Activated naive CD4-positive, alpha-beta T cell treated with anti-CD3 and anti-CD28 coated beads, Interleukin-2, amount 50 U/mL, for 24 hours (primary cell): ENCODE measurements at regions not wholly inside any gene's neighbourhood (a gene's known extent, or its start where the extent isn't known, plus 50 kb on each side); places are given as distances from the start of the nearest gene placed in this dataset.
"Not testable (repeated sequence)": the region's sequence is repeated elsewhere in the genome, so short reads cannot be mapped to it uniquely, and the experiment has no call there.

Source experiments
- H3K27ac Mint-ChIP-seq: one replicate; pipeline ENCODE4 v1.8.0; 2021; ENCODE audit warnings: mild to moderate bottlenecking, mixed read lengths
- H3K27me3 Mint-ChIP-seq: one replicate; pipeline ENCODE4 v1.8.0; 2021; ENCODE audit warnings: mixed read lengths
- H3K36me3 Mint-ChIP-seq: one replicate; pipeline ENCODE4 v1.8.0; 2021; ENCODE audit warnings: mixed read lengths
- H3K4me1 Mint-ChIP-seq: one replicate; pipeline ENCODE4 v1.8.0; 2021; ENCODE audit warnings: mixed read lengths
- H3K4me3 Mint-ChIP-seq: one replicate; pipeline ENCODE4 v1.8.0; 2021; ENCODE audit warnings: mild to moderate bottlenecking, mixed read lengths
- H3K9me3 Mint-ChIP-seq: one replicate; pipeline ENCODE4 v1.8.0; 2021; ENCODE audit warnings: mixed read lengths

- Mint-ChIP-seq H3K27me3 (peaks cover 8% of the 10 kb centered on the region), H3K9me3 (no peaks in the 10 kb centered on the region), H3K4me1 (no peaks in the 10 kb centered on the region), H3K27ac (no peak overlapping the region), H3K36me3 (no peaks in the 10 kb centered on the region), H3K4me3 (no peak overlapping the region)
Observed at GRCh38 chr1:4174291-4175200, 274.5 kb upstream of the C1orf174 start.

GRCh38 chr1:4175566-4176405 lies 275.7 kb upstream of the C1orf174 start:
- no peaks in the 10 kb centered on the region for H3K9me3 Mint-ChIP-seq
- no peak overlapping the region for H3K4me3 Mint-ChIP-seq
- no peaks in the 10 kb centered on the region for H3K36me3 Mint-ChIP-seq
- H3K27ac Mint-ChIP-seq, result no peak overlapping the region
- no peaks in the 10 kb centered on the region for H3K4me1 Mint-ChIP-seq
- H3K27me3 Mint-ChIP-seq, result peaks cover 6% of the 10 kb centered on the region

GRCh38 chr1:4176841-4177240 lies 276.8 kb upstream of the C1orf174 start:
- Mint-ChIP-seq H3K9me3 (no peaks in the 10 kb centered on the region), H3K27me3 (peaks cover 3% of the 10 kb centered on the region), H3K36me3 (no peaks in the 10 kb centered on the region), H3K27ac (no peak overlapping the region), H3K4me1 (no peaks in the 10 kb centered on the region), H3K4me3 (no peak overlapping the region)

DNA sequence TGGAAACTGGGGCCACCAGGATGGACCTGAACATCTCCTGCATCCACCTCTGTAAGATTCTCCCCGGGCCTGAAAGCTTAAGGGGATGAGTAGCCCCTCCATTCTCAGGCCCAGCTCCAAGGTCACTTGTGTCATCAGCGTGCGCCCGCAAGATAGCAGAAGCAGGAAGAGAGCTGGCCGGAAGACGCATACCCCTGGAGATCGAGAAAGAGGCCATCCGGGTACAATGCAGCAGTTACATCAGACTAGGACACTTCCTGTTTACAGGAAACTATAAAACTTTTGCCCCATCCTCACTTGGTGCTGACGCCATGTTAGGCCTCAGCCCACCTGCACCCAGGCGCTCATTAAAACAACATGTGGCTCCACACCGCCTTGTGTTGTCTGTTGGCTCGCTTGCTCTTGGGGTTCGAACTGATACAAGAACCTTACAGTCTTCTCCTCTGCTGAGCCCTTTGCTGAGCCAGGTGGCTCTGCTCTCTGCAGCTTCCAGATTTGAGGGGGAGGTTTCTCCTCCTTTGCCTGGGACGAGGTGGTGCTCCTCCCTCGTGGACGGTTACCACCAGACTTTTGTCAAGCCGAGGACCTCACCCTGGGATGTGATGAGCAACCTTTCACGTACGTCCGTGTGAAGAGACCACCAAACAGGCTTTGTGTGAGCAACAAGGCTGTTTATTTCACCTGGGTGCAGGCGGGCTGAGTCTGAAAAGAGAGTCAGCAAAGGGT lies 277.5 kb upstream of the C1orf174 start:
- Mint-ChIP-seq H3K36me3 (no peaks in the 10 kb centered on the region), H3K4me1 (no peaks in the 10 kb centered on the region), H3K27ac (no peak overlapping the region), H3K9me3 (no peaks in the 10 kb centered on the region), H3K27me3 (peaks cover 3% of the 10 kb centered on the region), H3K4me3 (no peak overlapping the region)

DNA sequence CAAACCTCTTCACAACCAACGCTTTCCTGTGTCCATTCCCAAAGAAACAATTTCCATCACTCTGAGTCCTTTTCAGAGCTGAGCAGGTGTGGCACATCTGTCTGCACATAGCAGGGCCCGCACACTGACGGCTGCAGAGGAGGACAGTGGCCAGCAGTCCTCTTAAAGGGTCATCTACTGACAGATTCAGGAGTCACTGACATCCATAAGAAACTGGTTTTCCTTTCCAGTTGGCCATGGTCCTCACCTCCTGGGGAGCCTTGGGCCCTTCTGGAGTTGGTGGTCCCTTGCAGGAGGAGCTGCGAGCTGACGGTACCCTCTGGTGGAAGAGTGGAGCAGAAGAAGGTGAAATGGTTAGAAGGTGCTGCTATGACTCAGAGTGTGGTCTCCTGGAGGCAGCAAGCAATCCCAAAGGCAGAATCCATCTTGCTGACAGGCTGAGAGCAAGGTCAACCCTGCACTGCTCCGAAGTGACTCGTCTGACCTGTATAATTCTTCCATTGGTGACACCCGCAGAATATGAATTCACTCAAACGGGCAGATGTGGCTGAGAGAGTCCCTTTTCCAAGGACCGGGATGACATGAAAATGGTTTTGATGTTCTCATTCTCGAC lies 278.5 kb upstream of the C1orf174 start:
- H3K4me3 Mint-ChIP-seq, result no peak overlapping the region
- no peaks in the 10 kb centered on the region for H3K9me3 Mint-ChIP-seq
- H3K27me3 Mint-ChIP-seq, result peaks cover 3% of the 10 kb centered on the region
- H3K27ac Mint-ChIP-seq, result no peak overlapping the region
- no peaks in the 10 kb centered on the region for H3K36me3 Mint-ChIP-seq
- no peaks in the 10 kb centered on the region for H3K4me1 Mint-ChIP-seq

- Mint-ChIP-seq H3K27me3 (no peaks in the 10 kb centered on the region), H3K4me1 (no peaks in the 10 kb centered on the region), H3K4me3 (no peak overlapping the region), H3K36me3 (no peaks in the 10 kb centered on the region), H3K9me3 (no peaks in the 10 kb centered on the region), H3K27ac (no peak overlapping the region)
Observed at GRCh38 chr1:4179914-4180735, 280.1 kb upstream of the C1orf174 start.

GRCh38 chr1:4186486-4186885 lies 286.4 kb upstream of the C1orf174 start:
- not testable (repeated sequence) for H3K27ac Mint-ChIP-seq, H3K27me3 Mint-ChIP-seq, H3K36me3 Mint-ChIP-seq, H3K4me3 Mint-ChIP-seq, H3K4me1 Mint-ChIP-seq, H3K9me3 Mint-ChIP-seq

GRCh38 chr1:4203501-4203900 lies 303.4 kb upstream of the C1orf174 start:
- Mint-ChIP-seq H3K27ac (no peak overlapping the region), H3K36me3 (no peaks in the 10 kb centered on the region), H3K4me1 (no peaks in the 10 kb centered on the region), H3K9me3 (peaks cover 8% of the 10 kb centered on the region), H3K27me3 (peaks cover 3% of the 10 kb centered on the region), H3K4me3 (no peak overlapping the region)

GRCh38 chr1:4207183-4207582 lies 307.1 kb upstream of the C1orf174 start:
- H3K9me3 Mint-ChIP-seq, result peaks cover under 1% of the 10 kb centered on the region
- H3K27me3 Mint-ChIP-seq, result peaks cover 4% of the 10 kb centered on the region
- H3K27ac Mint-ChIP-seq, result no peak overlapping the region
- H3K4me3 Mint-ChIP-seq, result no peak overlapping the region
- H3K4me1 Mint-ChIP-seq, result no peaks in the 10 kb centered on the region
- H3K36me3 Mint-ChIP-seq, result no peaks in the 10 kb centered on the region

- Mint-ChIP-seq H3K9me3 (no peaks in the 10 kb centered on the region), H3K4me3 (no peak overlapping the region), H3K36me3 (no peaks in the 10 kb centered on the region), H3K27ac (no peak overlapping the region), H3K27me3 (peaks cover 4% of the 10 kb centered on the region), H3K4me1 (no peaks in the 10 kb centered on the region)
Observed at GRCh38 chr1:4207842-4208692, 308.0 kb upstream of the C1orf174 start.

GRCh38 chr1:4210043-4210442 lies 310.0 kb upstream of the C1orf174 start:
- Mint-ChIP-seq H3K4me3 (no peak overlapping the region), H3K4me1 (no peaks in the 10 kb centered on the region), H3K27me3 (peaks cover 4% of the 10 kb centered on the region), H3K36me3 (no peaks in the 10 kb centered on the region), H3K9me3 (no peaks in the 10 kb centered on the region), H3K27ac (no peak overlapping the region)

DNA sequence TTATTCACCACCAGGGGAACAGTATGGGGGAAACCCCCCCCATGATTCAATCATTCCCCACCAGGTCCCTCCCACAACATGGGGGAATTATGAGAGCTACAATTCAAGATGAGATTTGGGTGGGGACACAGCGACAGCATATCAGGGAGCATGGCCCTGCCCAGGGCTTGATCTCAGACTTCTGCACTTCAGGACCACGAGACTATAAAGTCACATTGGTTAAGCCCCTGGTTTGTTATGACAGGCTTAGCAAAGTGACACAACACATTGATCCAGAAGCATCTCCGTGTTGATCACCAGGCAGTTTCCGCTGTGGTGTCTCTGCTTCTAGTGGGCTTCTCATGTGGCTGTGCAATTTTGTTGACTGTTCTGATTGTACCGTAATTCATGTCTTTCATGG lies 312.7 kb upstream of the C1orf174 start:
- Mint-ChIP-seq H3K9me3 (no peaks in the 10 kb centered on the region), H3K36me3 (no peaks in the 10 kb centered on the region), H3K27me3 (peaks cover 5% of the 10 kb centered on the region), H3K4me1 (no peaks in the 10 kb centered on the region), H3K4me3 (no peak overlapping the region), H3K27ac (no peak overlapping the region)

- Mint-ChIP-seq H3K4me3 (no peak overlapping the region), H3K27me3 (peaks cover 5% of the 10 kb centered on the region), H3K4me1 (no peaks in the 10 kb centered on the region), H3K27ac (no peak overlapping the region), H3K36me3 (no peaks in the 10 kb centered on the region), H3K9me3 (no peaks in the 10 kb centered on the region)
Observed at GRCh38 chr1:4213366-4213973, 313.4 kb upstream of the C1orf174 start.

DNA sequence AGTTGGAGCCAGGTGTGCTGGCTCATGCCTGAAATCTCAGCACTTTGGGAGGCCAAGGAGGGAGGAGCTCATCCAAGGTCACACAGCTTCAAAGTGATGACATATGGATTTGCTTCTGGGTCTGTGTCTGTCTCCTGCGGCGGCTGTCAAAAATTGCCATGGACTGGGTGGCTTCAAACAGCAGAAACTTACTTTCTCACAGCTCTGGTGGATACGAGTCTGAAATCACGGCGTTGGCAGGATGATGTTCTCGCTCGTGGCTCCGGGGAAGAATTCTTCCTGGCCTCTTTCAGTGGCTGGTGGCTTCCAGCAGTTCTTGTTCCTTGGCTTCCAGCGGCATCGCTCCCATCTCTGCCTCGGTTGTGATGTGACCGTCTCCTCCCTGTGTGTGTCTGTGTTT lies 314.8 kb upstream of the C1orf174 start:
- H3K4me3 Mint-ChIP-seq, result no peak overlapping the region
- peaks cover 1% of the 10 kb centered on the region for H3K27me3 Mint-ChIP-seq
- H3K27ac Mint-ChIP-seq, result no peak overlapping the region
- no peaks in the 10 kb centered on the region for H3K36me3 Mint-ChIP-seq
- no peaks in the 10 kb centered on the region for H3K4me1 Mint-ChIP-seq
- H3K9me3 Mint-ChIP-seq, result no peaks in the 10 kb centered on the region
